Activated CD4-positive, CD25-positive, alpha-beta regulatory T cell (primary cell): ENCODE measurements at regions not wholly inside any gene's neighbourhood (a gene's known extent, or its start where the extent isn't known, plus 50 kb on each side); places are given as distances from the start of the nearest gene placed in this dataset.

Experiments used
- DNase-seq, 4 experiments: peaks; one replicate each; lab custom pipeline; 2025; lab: John Stamatoyannopoulos, UW

DNA sequence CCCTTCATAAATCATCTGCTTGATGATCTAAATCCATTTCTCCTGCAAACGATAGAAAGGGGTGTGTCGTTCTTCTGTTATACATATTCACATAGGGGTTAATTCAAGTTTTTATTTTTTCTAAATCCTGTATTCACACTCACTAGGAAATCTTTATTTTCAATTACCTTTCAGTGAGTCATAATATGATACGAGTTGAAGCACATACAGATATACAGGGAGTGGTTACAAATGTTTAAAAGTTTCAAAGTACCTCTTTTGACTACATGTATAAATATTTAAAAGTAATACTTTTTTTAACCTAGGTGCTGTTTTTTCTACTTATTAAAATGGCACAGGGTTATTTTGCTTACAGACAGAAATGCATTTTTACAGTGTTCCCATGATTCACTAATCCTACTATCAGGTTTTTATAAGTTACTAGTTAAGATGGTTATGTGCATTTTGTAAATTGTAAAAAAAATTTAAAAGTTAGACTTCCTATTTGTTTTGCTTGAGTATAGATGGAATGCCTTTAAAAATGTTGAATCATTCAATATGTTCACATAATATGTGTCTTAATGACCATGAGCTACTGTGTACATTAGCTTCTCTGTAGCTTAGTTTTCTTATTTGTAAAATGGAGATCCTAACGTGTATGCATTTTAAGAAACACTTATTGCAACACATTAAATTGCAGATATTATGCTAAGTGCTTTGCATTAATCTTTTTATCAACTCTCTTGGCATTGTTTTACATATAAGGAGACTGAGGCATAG, 1378.1 kb downstream of the DSC3 start:
- no peak for DNase-seq

DNA sequence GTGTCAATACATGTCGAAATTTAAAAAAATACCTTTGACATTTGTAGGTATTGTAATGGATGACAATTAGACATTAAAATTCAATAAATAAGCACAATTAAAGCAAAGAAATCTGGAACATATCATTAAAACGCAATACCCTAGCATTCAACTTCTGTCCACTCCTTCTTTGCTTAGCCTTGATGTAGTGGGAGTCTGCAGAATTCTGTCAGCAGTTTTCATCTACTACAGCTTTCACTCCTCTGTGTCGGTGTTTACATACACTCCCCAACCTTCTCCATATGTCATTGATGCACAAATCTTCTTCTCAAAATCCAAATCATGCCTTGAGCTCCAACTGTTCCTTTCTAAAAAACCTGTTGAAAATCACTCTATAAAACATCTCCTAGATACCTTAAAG, 1380.6 kb downstream of the DSC3 start:
- DNase-seq = no peak

DNA sequence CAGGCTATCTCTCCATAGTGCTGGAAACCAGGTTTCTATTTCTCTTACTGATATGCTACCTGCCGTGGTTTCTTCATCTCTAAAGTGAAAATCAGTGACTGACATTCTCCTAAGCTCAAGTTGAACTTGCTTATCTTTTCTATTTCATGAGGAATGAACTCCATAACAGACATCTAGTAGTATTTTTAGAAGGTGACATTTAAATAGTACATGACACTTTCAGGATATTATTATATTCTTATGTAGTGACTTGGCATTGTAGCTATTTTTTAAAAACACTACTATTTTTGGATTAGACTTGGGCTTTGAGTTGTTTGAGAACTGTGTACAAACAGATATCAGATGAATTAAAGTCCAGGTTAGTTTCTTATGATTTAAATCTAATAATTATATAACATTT, 1381.8 kb downstream of the DSC3 start:
- no peak for DNase-seq

DNA sequence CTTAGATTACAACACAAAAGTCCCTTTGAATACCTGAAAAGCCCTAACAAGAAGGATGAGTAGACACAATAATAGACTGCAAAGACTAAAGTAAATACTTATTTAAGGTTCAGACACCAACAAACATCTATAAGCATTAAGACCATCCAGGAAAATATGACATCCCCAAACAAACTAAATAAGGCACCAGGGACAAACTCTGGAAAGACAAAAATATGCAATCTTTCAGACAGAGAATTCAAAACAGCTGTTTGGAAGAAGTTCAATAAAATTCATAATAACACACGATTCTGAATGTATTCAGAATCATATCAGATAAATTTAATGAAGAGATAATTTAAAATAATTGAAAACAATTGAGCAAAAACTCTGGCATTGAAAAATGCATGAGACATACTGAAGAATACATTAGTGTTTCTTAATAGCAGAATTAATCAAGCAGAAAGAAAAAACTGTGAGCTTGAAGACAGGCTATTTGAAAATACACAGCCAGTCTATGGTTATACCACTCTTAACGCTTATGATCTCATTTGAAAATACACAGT, 1388.8 kb downstream of the DSC3 start:
- DNase-seq = no peak

DNA sequence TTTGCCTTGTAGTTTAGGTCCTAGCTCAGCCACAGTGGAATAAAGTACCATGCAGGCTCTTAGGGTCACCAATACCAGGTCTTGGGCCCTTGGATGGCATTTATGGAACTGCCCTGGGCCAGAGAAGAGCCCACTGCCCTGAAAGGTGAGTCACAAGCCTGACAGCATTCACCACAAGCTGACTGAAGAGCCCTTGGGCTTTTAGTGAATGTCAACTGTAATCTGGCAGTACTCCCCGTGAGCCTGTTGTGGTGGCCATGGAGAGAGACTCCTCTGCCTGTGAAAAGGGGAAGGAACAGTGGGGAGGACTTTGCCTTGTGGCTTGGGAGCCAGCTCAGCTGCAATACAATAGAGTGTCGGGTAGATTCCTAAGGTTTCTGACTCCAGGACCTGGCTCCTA, 1389.7 kb downstream of the DSC3 start:
- no peak for DNase-seq

DNA sequence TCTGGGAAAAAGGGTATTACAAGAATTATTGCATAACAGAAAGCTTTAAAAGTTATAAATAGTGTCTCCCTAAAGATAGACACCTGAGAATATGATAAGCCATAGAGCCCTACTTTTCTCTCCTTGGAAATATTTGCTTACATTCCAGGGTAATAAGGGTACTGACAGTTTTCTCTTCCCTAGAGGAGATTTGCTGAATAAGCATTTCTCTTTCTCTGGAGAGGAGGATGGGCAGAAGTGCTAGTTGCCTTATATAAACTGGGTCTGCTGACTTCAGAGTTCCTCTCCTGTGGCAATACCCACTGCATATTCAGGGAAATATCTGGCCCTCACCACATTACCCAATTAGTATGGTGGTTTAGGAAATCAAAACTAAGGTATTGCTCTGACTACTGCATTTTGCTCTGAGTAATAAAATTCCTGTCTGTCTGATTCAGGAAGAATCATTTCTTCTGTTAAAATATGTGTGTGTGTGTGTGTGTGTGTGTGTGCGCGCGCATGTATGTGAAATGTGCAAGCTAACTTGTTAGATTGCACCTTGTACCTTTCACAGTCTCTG, 1391.3 kb downstream of the DSC3 start:
- no peak for DNase-seq

DNA sequence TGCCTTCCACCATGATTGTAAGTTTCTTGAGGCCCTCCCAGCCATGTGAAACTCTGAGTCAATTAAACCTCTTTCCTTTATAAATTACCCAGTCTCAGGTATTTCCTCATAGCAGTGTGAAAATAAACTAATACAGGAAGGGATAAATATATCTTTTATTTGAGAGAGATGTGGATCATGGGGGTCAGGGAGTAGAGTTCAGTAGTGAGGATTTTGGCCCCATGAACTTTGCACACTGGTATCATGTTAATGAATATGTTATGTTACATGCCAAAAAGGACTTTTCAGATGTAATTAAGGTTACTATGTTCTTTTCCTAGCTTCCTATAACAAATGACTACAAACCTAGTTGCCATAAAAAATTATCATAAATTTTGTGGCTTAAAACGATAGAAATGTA, 1393.7 kb downstream of the DSC3 start:
- no peak for DNase-seq

DNA sequence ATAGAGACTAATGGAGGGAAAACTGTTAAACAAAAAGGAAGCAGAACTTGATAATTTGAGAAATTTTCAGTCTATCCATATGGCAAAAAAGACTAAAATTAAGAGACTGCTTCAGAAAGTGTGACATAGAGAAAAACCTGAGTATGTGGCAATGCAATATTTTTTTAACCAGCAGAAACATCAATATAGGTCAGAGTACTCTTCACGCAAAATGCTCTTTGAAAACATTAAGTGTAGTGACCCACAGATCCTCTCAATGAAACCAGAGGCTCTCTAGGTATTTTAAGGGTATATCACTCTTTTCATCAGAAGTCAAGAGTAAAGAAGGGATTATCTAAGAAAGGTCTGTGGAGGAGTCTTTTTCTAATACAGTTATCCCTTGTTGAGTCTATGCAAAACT, 1394.8 kb downstream of the DSC3 start:
- no peak for DNase-seq

DNA sequence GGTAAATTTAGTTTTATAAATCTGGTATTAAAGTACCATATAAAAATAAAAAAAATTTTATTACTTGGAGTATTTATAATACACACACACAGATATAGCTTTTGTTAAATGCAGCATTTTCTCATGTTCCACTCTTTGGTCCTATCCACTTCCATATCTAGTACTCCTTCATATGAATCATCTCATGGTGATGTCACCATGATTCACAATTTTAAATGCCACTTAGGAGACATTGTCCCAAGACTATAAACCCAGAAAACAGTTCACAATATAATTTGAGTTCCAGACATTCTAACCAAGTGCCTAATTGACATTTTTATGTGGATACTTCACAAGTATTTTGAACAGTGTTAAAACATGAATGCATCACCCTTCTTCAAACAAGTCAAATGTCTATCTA, 1398.3 kb downstream of the DSC3 start:
- no peak for DNase-seq

DNA sequence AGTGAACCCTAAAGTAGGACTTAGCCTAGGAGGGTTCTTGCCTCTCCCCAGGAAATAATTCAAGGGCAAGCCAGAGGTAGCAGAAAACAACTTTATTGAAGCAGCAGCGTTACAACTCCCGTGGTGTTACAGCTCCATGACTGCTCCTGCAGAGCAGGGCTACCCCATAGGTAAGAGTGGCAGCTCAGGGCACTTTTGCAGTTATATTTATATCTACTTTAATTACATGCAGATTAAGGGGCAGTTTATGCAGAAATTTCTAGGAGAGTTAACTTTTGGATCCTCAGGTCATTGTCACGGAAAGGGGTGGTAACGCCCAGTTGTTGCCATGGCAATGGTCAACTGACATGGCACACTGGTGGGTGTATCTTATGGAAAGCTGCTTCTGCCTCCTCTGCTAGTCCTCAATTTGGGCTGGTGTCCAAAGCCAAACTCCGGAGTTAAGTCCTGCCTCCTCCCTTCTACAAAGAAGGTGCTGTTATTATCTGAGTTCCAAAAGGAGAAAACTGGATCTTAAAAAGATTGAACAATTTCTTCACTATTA, 1413.0 kb downstream of the DSC3 start:
- no peak for DNase-seq

DNA sequence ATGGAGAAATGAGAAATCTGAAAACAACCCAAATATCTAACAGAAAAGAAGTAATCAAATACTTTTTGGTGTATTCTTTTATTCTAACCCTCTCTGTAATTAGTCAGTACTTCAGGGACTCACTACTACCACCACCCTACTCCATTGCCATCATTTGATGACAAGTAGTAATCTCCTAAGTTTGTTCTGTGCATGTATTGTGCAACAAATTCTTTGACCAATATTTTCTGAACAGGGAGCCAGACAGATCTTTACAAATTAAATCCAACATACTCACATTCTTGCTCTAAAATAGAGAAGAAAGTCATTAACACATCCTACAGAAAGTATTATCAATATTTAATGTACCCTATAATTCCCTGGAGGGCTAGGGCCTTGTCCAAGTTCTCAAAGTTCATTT, 1416.4 kb downstream of the DSC3 start:
- DNase-seq = no peak

DNA sequence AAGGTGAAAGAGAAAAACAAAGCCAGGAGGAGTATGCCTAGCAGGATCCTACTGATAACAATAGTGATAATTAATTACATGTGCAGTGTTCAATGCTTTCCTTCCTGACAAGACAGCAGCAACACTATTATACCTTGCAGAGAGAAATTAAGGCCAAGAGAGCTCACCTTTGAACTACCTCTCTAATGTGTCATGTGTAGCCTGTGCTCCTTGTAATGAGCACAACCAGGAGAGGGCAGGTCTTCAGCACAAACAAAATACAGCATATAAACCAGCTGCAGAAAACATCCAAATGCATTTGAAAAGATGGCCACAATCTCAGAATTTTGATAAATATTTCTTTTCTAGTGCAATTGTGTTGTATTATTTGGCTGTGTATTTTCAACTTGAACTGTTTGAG, 1425.7 kb downstream of the DSC3 start:
- no peak for DNase-seq

DNA sequence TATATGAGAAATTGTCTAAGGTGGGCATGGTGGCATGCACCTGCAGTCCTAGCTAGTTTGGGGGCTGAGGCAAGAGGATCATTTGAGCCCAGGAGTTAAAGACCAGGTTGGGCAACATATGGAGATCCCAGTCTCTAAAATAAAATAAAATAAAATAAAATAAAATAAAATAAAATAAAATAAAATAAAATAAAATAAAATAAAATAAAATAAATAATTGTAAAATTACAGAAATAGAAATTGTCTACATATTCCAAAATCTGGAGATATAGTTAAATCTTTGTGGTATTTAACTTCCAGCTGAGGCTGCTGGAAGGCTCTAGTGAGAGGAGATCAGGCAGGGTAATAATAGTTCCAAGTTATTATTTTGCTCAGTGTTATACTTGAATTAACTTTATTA, 1432.1 kb upstream of the CDH2 start:
- no peak for DNase-seq

DNA sequence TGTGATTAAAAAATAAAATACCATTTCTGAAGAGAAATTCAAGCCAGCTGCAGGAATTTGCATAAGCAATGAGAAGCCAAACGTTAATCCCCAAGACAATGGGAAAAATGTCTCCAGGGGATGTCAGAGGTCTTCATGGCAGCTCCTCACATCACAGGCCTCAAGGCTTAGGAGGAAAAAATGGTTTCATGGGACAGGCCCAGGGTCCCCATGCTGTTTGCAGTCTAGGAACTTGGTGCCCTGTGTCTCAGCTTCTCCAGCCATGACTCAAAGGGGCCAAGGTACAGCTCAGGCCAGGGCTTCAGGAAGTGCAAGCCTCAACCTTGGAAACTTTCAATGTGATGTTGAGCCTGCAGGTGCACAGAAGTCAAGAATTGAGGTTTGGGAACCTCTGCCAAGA, 1428.4 kb upstream of the CDH2 start:
- DNase-seq = no peak

DNA sequence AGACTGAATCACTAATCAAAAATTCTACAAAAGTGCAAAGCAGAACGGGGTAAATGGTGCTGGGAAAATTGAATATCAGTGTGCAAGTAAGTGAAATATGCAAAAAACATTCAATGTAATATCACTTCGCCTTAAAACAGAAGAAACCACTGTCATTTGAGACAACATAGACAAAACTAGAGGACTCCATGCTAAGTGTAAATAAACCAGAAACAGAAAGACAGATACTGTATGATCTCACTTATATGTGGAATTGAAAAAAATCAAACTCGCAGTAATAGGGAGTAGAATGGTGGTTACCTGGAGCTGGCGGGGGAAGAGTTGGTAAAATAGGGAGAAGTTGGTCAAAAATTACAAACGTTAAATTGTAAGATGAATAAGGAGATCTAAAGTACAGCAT, 1420.0 kb upstream of the CDH2 start:
- DNase-seq = no peak

DNA sequence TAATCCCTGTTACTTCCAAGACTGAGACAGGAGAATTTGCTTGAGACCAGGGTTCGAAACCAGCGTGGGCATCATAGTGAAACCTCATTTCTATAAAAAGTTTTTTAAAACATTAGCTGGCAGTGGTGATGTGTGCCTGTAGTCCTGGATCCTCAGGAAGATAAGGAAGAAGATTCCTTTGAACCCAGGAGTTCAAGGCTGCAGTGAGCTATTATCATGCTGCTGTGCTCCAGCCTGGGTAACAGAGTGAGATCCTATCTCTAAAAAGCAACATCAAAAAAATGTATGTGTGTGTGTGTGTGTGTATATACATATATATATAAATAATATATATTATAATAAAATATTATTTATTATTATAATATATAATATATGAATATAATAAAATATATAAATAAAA, 1417.6 kb upstream of the CDH2 start:
- DNase-seq = no peak

DNA sequence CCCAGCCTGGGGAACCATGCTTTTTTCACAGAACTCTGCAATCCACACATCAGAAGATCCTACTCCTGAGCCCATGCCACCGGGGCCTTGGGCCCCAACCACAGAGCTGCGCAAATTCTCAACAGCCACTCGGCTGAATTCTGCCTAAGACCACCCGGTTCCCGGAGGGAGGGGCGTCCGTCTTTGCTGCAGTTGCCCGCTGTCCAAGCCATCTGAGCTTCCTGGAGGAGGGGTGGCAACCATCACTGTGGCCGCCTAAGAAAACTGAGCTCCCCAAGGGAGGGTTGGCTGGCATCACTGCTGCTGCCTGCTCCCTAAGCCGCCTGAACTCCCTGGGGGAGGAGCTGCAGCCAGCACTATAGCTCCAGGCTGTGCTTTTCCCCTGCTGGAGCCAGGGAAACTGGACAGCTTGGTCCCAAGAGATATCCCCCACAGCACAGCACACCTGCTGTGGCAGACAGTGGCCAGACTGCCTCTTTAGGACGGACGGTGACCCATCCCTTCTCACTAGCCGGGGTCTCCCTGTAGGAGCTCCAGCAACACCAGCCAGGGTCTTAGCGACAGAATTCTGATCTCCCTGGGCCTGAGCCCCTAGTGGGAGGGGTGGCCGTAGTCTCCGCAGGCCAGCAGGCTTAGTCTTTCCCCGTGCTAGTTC, 1411.6 kb upstream of the CDH2 start:
- DNase-seq = no peak

DNA sequence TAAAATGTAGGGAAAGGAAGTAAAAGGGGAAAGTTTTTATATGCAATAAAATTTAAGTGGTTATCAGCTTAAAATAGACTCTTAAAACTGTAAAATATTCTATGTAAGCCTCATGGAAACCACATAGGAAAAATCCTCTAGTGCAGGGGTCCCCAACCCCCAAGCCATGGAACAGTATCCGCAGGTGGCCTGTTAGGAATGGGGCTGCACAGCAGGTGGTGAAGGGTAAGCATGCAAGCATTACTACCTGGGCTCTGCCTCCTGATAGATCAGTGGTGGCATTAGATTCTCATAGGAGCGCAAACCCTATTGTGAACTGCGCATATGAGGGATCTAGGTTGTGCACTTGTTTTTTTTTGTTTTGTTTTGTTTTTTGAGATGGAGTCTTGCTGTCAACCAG, 1409.3 kb upstream of the CDH2 start:
- no peak for DNase-seq

DNA sequence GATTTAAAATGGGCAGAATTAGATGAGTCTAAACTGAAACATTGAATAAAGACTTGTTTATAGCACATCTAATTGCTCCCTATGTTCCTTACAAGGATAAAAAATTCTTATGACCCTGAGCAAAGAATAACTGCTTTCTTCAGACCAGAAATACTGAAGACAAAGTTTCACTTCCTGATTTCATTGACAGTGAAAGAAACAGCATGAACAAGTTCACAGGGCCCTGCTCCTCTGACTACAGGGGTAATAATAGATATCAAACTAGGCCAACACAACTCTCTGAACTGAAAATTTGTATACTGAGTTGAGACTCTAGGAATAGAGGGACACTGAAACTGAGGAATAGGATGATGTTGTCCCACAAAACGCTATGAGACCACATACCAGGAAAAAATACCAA, 1383.3 kb upstream of the CDH2 start:
- DNase-seq = no peak

DNA sequence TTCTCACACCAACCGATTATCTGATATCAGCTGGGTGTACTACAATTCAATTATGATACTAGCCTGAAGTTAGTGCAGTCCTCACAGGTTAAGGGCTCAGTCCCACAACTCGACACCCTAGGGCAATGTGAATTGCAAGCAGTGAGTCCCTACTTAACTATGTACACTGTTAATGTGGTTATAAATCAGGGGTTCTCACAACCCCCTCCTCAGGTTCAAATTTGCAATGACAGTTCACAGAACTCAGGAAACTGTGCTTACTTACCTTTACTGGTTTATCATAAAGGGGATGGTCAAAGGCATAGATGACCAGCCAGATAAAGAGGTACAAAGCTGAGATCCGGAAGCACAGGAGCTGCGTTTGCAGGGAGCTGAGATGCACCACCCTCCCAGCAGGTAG, 1379.1 kb upstream of the CDH2 start:
- no peak for DNase-seq

DNA sequence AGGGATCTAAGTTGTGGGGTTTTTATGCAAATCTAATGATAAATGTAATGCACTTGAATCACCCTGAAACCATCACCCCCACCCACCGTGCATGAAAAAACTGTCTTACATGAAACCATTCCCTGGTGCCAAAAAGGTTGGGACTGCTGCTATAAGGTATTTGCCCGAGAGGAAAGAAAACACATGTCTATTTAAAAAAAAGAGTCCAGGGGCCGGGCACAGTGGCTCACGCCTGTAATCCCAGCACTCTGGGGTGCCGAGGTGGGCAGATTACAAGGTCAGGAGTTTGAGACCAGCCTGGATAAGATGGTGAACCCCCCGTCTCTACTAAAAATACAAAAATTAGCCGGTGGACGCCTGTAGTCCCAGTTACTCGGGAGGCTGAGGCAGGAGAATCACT, 1372.8 kb upstream of the CDH2 start:
- no peak for DNase-seq

DNA sequence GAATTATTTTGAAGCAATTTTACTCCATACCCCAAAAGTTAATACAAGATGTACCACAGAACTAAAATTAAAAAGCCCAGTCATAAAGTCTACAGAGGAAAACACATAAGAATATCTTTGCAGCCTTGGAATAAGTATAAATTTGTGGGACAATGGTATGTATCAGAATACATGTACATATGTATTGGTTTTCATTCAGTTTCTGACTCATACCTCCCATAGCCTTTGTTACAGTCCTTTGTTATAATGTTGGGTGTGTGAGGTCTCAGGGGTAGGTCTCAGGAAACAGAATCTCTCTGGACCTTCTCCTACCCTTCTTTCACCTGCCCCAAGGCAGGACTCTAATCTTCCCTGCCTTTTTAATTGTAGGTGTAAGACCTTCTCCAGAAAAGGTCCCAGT, 1370.7 kb upstream of the CDH2 start:
- DNase-seq = no peak

DNA sequence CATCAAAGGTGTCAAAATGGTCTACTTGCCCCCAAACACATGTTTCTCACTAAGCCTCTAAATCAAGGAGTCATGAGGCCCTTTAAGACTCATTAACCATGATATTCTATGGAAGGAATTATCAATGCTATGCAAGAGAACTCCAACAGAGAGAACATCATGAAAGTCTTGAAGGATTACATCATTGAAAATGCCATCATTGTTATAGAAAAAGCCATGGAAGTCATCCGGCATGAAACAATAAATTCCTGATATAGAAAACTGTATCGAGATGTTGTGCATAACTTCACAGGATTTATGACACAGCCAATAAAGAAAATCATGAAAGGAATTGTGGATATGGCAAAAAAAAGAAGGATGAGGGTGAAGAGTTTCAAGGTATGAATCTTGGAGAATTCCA, 1363.6 kb upstream of the CDH2 start:
- no peak for DNase-seq
